PFSK-1 (cell line): ENCODE measurements at regions not wholly inside any gene's neighbourhood (a gene's known extent, or its start where the extent isn't known, plus 50 kb on each side); places are given as distances from the start of the nearest gene placed in this dataset.

Experiments used
- FOXP2 ChIP-seq: optimal IDR thresholded peaks from 2 replicates; pipeline ENCODE3; 2011; ENCODE audit warnings: borderline replicate concordance, control low read depth, inconsistent platforms; ENCODE audit not compliant: insufficient read depth; ENCODE audit errors: extremely low read length, extremely low read depth
- POLR2AphosphoS5 ChIP-seq: IDR thresholded peaks from 2 replicates; pipeline ENCODE4 v1.6.1; 2012; ENCODE audit warnings: low read depth, mild to moderate bottlenecking, control low read depth, low read length, moderate library complexity
- REST ChIP-seq, 2 experiments: IDR thresholded peaks; 2 replicates each; pipeline versions ENCODE4 v1.6.1 to v1.8.0; 2011 to 2012; ENCODE audit warnings: low read depth in 2 of 2, low read length in 2 of 2, control low read depth in 1 of 2, inconsistent platforms in 1 of 2, mild to moderate bottlenecking in 1 of 2, moderate library complexity in 1 of 2; ENCODE audit not compliant: insufficient read depth in 1 of 2
- SIN3A ChIP-seq: IDR thresholded peaks from 2 replicates; pipeline ENCODE4 v1.6.1; 2012; ENCODE audit warnings: mild to moderate bottlenecking, low read length, moderate library complexity, borderline replicate concordance; ENCODE audit not compliant: insufficient read depth
- TAF1 ChIP-seq: IDR thresholded peaks from 2 replicates; pipeline ENCODE4 v1.6.1; 2012; ENCODE audit warnings: low read length, control low read depth, borderline replicate concordance; ENCODE audit not compliant: insufficient read depth

GRCh38 chr2:236658974-236659757, 89.5 kb downstream of the ACKR3 start:
- TF ChIP-seq POLR2AphosphoS5, result no peak
- TF ChIP-seq TAF1, result no peak
- no peak for TF ChIP-seq REST (IDR thresholded peaks at IDR 0.05; ENCODE audit: insufficient read depth in 1 of 2, low read depth in 2 of 2, low read length in 2 of 2)
- no peak for TF ChIP-seq SIN3A
- no peak for TF ChIP-seq FOXP2
